H1 (cell line): ENCODE measurements at regions not wholly inside any gene's neighbourhood (a gene's known extent, or its start where the extent isn't known, plus 50 kb on each side); places are given as distances from the start of the nearest gene placed in this dataset.

ENCODE experiments used
- ATF3 ChIP-seq: IDR thresholded peaks from 2 replicates; pipeline ENCODE4 v1.6.1; 2011; ENCODE audit warnings: low read depth, mild to moderate bottlenecking, low read length; ENCODE audit not compliant: insufficient read depth
- BRCA1 ChIP-seq: IDR thresholded peaks from 2 replicates; pipeline ENCODE4 v1.6.1; 2012; ENCODE audit warnings: low read depth, low read length, improper control_type of control experiment
- CTCF ChIP-seq, 3 experiments: IDR thresholded peaks; 1 replicate in 2 of 3; 2 replicates in 1 of 3; pipeline versions ENCODE4 v1.5.1 to v1.6.1; 2011; ENCODE audit warnings: low read length in 3 of 3, mild to moderate bottlenecking in 3 of 3, inconsistent platforms in 2 of 3, low read depth in 1 of 3, moderate library complexity in 1 of 3; ENCODE audit not compliant: insufficient read depth in 1 of 3; ENCODE audit errors: control extremely low read depth in 1 of 3
- EZH2 ChIP-seq: fragments of 200-600 bp; sonication (generic); IDR thresholded peaks from 2 replicates; pipeline ENCODE4 v1.7.1; 2012; ENCODE audit warnings: low read depth, mild to moderate bottlenecking, moderate library complexity, low read length, inconsistent platforms; ENCODE audit not compliant: severe bottlenecking
- HDAC2 ChIP-seq, 2 experiments: fragments of 300-600 bp in 1 of 2; sonication (generic) in 1 of 2; IDR thresholded peaks; 2 replicates each; pipeline ENCODE4 v1.6.1; 2011 to 2012; ENCODE audit warnings: low read depth in 2 of 2, low read length in 2 of 2, mild to moderate bottlenecking in 2 of 2, moderate library complexity in 2 of 2, borderline replicate concordance in 1 of 2, inconsistent platforms in 1 of 2
- POLR2A ChIP-seq, 2 experiments: IDR thresholded peaks; 1 replicate in 1 of 2; 2 replicates in 1 of 2; pipeline ENCODE4 v1.6.1; 2011; ENCODE audit warnings: low read depth in 2 of 2, low read length in 2 of 2, mild to moderate bottlenecking in 2 of 2; ENCODE audit errors: control extremely low read depth in 1 of 2
- POLR2AphosphoS5 ChIP-seq: IDR thresholded peaks from 2 replicates; pipeline ENCODE4 v1.6.1; 2011; ENCODE audit warnings: low read depth, low read length
- ZNF274 ChIP-seq: IDR thresholded peaks from 2 replicates; pipeline ENCODE4 v1.7.0; 2012; ENCODE audit warnings: low read length, borderline replicate concordance; ENCODE audit errors: extremely low read depth

- TF ChIP-seq POLR2AphosphoS5 (no peak), CTCF (IDR thresholded peaks at IDR 0.05; ENCODE audit: control extremely low read depth in 1 of 3, insufficient read depth in 1 of 3, low read depth in 1 of 3, low read length in 3 of 3) (no peak), POLR2A (IDR thresholded peaks at IDR 0.05; ENCODE audit: control extremely low read depth in 1 of 2, low read depth in 2 of 2, low read length in 2 of 2) (no peak), BRCA1 (no peak), HDAC2 (IDR thresholded peaks at IDR 0.05; ENCODE audit: borderline replicate concordance in 1 of 2, low read depth in 2 of 2, low read length in 2 of 2) (no peak), EZH2 (no peak), ATF3 (no peak), ZNF274 (no peak)
Observed at GRCh38 chr14:101383737-101384338, 177.5 kb upstream of the DIO3 start.
